B cell (primary cell): ENCODE measurements at regions not wholly inside any gene's neighbourhood (a gene's known extent, or its start where the extent isn't known, plus 50 kb on each side); places are given as distances from the start of the nearest gene placed in this dataset.

ENCODE experiments used
- CTCF ChIP-seq: fragments of 200-600 bp; IDR thresholded peaks from one replicate; pipeline ENCODE4 v1.8.0; 2022; ENCODE audit warnings: antibody characterized with exemption, mild to moderate bottlenecking
- EZH2 ChIP-seq: IDR thresholded peaks from 2 replicates; pipeline ENCODE4 v1.6.1; 2012; ENCODE audit warnings: borderline replicate concordance, low read depth, mild to moderate bottlenecking, moderate library complexity, low read length; ENCODE audit not compliant: insufficient read depth, poor library complexity, severe bottlenecking

DNA sequence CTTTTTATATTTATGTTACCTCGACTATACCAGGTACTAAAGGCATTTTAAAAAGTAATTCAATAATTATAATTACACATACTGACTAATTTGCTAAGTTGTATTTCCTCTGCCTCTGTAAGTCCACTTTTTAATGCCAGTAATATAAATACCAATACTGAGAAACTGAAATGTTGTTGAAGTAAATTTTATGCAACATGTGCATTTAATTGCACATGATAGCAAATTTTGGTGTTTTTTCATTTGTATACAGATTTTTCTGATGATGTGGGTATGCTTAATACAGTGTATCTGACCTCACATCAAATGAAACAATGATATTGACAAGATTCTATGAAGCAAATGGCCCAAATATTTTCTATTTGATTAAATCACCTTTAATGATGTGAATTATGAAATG lies 1531.6 kb downstream of the KCNT2 start:
- no peak for TF ChIP-seq EZH2
- no peak for TF ChIP-seq CTCF
